Skin of body (tissue), 1 donor: ENCODE measurements at regions not wholly inside any gene's neighbourhood (a gene's known extent, or its start where the extent isn't known, plus 50 kb on each side); places are given as distances from the start of the nearest gene placed in this dataset.
"Not testable (repeated sequence)": the region's sequence is repeated elsewhere in the genome, so short reads cannot be mapped to it uniquely, and the experiment has no call there.

Source experiments
- DNase-seq: peaks from one replicate; lab custom pipeline; 2025; lab: John Stamatoyannopoulos, UW

GRCh38 chr13:94822356-94822755, 110.0 kb upstream of the SOX21 start:
- no peak for DNase-seq

DNA sequence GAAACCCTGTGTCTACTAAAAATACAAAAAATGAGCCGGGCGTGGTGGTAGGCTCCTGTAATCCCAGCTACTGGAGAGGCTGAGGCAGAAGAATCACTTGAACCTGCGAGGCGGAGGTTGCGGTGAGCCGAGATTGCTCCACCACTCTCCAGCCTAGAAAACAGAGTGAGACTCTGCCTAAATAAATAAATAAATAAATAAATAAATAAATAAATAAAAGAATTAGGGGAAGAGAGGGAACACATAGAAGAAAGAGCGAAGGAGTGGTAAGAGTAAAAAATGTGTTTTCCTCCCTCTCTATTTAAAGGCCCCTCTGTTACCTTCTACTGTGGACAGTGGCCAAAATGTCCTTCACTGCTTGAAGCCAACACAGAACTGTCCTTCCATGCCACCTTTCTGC, 103.9 kb upstream of the SOX21 start:
- DNase-seq, result no peak

DNA sequence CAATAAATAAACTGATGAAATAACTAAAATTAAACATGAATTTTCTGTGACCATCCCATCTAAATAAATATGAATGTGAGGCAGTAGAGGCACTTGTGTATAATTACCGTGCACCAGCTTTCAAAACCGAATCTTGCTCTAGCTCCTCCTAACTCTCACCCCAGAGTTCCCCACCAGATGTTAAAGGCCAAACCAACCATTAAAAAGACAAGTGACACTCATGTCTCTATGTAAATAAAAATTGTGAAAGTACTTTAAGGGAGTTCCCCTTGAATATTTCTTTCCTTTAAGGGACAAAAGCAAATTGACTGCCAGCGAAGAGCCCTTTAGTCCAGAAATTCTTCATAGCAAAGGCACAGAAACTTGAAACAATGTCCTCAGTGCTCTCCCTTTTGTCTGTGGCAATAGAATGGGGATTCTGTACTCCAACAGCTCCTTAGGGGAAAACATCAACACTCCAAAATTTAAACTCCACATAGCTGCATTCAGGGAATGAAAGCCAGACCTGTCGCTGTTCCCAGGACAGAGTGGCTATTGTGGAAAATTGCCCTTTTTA, 101.7 kb upstream of the SOX21 start:
- DNase-seq, result no peak

- no peak for DNase-seq
Observed at GRCh38 chr13:94811753-94812152, 99.4 kb upstream of the SOX21 start.

GRCh38 chr13:94800423-94800822, 88.1 kb upstream of the SOX21 start:
- DNase-seq, result no peak

GRCh38 chr13:94799299-94799698, 87.0 kb upstream of the SOX21 start:
- no peak for DNase-seq

GRCh38 chr13:94798738-94799137, 86.4 kb upstream of the SOX21 start:
- DNase-seq, result no peak

GRCh38 chr13:94795292-94795691, 82.9 kb upstream of the SOX21 start:
- no peak for DNase-seq

GRCh38 chr13:94786246-94786645, 73.9 kb upstream of the SOX21 start:
- not testable (repeated sequence) for DNase-seq

- DNase-seq, result no peak
Observed at GRCh38 chr13:94784066-94784465, 71.7 kb upstream of the SOX21 start.

- DNase-seq, result no peak
Observed at GRCh38 chr13:94783489-94783888, 71.1 kb upstream of the SOX21 start.

DNA sequence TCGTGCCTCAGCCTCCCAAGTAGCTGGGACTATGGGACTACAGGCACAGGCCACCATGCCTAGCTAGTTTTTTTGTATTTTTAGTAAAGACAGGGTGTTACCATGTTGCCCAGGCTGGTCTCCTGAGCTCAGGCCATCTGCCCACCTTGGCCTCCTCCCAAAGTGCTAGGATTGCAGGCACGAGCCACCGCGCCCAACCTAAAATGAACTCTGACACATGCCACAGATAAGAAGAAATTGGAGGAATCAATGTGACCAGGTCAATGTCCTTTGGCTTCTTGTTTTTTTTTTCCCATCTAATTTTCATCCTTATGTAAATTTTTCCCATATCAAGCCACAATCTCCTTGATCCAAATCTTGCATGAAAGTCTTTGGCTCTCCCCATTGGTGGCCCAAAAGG, 68.1 kb upstream of the SOX21 start:
- no peak for DNase-seq

GRCh38 chr13:94778986-94779385, 66.6 kb upstream of the SOX21 start:
- DNase-seq, result no peak

DNA sequence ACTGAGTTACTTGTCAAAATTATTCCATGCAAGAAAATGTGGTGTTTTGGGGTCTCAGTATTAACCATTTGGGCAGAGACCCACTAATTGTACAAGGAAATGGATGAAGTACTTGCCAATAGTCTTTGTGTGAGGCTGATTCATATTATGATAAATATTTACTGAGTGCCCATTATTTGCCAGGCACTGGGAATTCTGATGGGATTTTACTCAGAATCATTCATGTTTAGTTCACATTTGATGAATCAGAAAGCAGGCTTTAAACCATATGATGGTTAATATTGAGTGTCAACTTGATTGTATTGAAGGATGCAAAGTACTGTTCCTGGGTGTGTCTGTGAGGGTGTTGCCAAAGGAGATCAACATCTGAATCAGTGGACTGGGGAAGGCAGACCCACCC, 66.2 kb upstream of the SOX21 start:
- no peak for DNase-seq

- no peak for DNase-seq
Observed at GRCh38 chr13:94776956-94777355, 64.6 kb upstream of the SOX21 start.

DNA sequence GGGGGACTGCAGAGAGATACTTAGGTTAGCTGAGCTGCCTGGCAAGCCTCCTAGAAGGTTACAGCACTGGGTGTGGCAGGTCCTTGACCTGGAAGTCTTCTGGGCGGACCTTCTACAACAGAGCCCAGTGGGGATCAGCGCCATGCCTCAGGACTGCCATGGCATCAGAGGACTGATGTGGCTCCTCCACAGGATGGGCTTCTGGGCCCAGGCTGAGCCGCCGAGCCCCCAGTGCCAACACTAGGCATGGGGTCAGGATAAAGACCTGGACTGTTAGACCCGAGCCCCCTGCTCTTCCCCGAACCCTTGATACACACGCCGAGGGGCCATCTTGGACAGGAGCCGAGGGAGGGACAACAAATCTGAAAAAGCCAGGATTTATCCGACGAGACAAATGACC, 64.0 kb upstream of the SOX21 start:
- DNase-seq, result no peak

DNA sequence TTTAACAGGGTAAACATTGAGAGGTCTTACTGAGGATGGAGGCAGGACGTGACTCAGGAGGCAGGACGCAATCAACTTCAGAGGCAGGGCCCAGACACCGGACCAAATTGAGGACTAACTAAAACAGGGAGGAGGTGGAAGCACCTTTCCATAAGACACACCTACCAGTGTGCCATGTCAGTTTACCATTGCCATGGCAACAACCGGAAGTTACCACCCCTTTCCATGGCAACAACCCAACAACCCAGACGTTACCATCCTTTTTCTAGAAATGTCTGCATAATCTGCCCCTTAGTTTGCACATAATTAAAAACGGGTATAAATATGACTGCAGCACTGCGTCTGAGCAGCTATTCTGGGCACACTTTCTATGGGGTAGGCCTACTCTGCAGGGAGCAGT, 53.5 kb upstream of the SOX21 start:
- no peak for DNase-seq

GRCh38 chr13:94764576-94765321, 52.4 kb upstream of the SOX21 start:
- DNase-seq, result no peak
